ENCODE measurements at regions not wholly inside any gene's neighbourhood (a gene's known extent, or its start where the extent isn't known, plus 50 kb on each side); places are given as distances from the start of the nearest gene placed in this dataset.

- no peaks in the 10 kb centered on the region for H3F3A ChIP-seq (ENCODE audit: control insufficient read depth, insufficient read depth)
- no peak overlapping the region for H3K4me3 ChIP-seq (ENCODE audit: low read length)
- H3K4me1 ChIP-seq (ENCODE audit: control insufficient read depth, low read length), result no peaks in the 10 kb centered on the region
- no peaks in the 10 kb centered on the region for H4K20me1 ChIP-seq (ENCODE audit: control insufficient read depth, insufficient read depth, low read depth, low read length)
- H3K4me2 ChIP-seq (ENCODE audit: low read length), result no peak overlapping the region
- no peaks in the 10 kb centered on the region for H3K36me3 ChIP-seq (ENCODE audit: control insufficient read depth, low read length)
- H3K9me2 ChIP-seq (replicated peaks; ENCODE audit: control insufficient read depth, low read length), result no peaks in the 10 kb centered on the region
- H3K27me3 ChIP-seq (ENCODE audit: control insufficient read depth, low read length), result no peaks in the 10 kb centered on the region; the same call in 1 of the 2 replicates
- no peak overlapping the region for H3K27ac ChIP-seq (ENCODE audit: low read depth, low read length)
- H3K9me3 ChIP-seq (ENCODE audit: control insufficient read depth, insufficient read depth, low read length), result no peaks in the 10 kb centered on the region
- TF ChIP-seq EZH2phosphoT487 (IDR thresholded peaks at IDR 0.05; ENCODE audit: borderline replicate concordance, low read length) (no peak), CTCF (IDR thresholded peaks at IDR 0.05; ENCODE audit: low read depth, low read length, poor library complexity, severe bottlenecking) (no peak)
- no peaks in the 10 kb centered on the region for H3K79me2 ChIP-seq (ENCODE audit: control insufficient read depth, low read length)
Observed at GRCh38 chr15:70566047-70566835, 197.1 kb downstream of the UACA start.

- Histone ChIP-seq H3K27me3 (ENCODE audit: control insufficient read depth, low read length) (peaks cover 2% of the 10 kb centered on the region; the same call in 1 of the 2 replicates), H3K4me2 (ENCODE audit: low read length) (no peak overlapping the region), H3K4me1 (ENCODE audit: control insufficient read depth, low read length) (no peaks in the 10 kb centered on the region), H3F3A (ENCODE audit: control insufficient read depth, insufficient read depth) (no peaks in the 10 kb centered on the region), H3K9me2 (replicated peaks; ENCODE audit: control insufficient read depth, low read length) (no peaks in the 10 kb centered on the region), H3K36me3 (ENCODE audit: control insufficient read depth, low read length) (no peaks in the 10 kb centered on the region), H3K27ac (ENCODE audit: low read depth, low read length) (no peak overlapping the region), H3K4me3 (ENCODE audit: low read length) (no peak overlapping the region), H3K9me3 (ENCODE audit: control insufficient read depth, insufficient read depth, low read length) (no peaks in the 10 kb centered on the region), H3K79me2 (ENCODE audit: control insufficient read depth, low read length) (no peaks in the 10 kb centered on the region), H4K20me1 (ENCODE audit: control insufficient read depth, insufficient read depth, low read depth, low read length) (no peaks in the 10 kb centered on the region)
- TF ChIP-seq CTCF (IDR thresholded peaks at IDR 0.05; ENCODE audit: low read depth, low read length, poor library complexity, severe bottlenecking), result no peak
Observed at GRCh38 chr15:70563561-70564095, 199.7 kb downstream of the UACA start.

- Histone ChIP-seq H3K36me3 (ENCODE audit: control insufficient read depth, low read length) (no peaks in the 10 kb centered on the region), H3K4me3 (ENCODE audit: low read length) (no peak overlapping the region), H3K27ac (ENCODE audit: low read depth, low read length) (no peak overlapping the region), H3K79me2 (ENCODE audit: control insufficient read depth, low read length) (no peaks in the 10 kb centered on the region), H3K9me3 (ENCODE audit: control insufficient read depth, insufficient read depth, low read length) (no peaks in the 10 kb centered on the region), H3K9me2 (replicated peaks; ENCODE audit: control insufficient read depth, low read length) (no peaks in the 10 kb centered on the region), H3K4me2 (ENCODE audit: low read length) (no peak overlapping the region), H3F3A (ENCODE audit: control insufficient read depth, insufficient read depth) (no peaks in the 10 kb centered on the region), H3K4me1 (ENCODE audit: control insufficient read depth, low read length) (no peaks in the 10 kb centered on the region), H4K20me1 (ENCODE audit: control insufficient read depth, insufficient read depth, low read depth, low read length) (no peaks in the 10 kb centered on the region), H3K27me3 (ENCODE audit: control insufficient read depth, low read length) (peaks cover 3% of the 10 kb centered on the region; the same call in 1 of the 2 replicates)
- no peak for TF ChIP-seq CTCF (IDR thresholded peaks at IDR 0.05; ENCODE audit: low read depth, low read length, poor library complexity, severe bottlenecking)
- no peak for TF ChIP-seq EZH2phosphoT487 (IDR thresholded peaks at IDR 0.05; ENCODE audit: borderline replicate concordance, low read length)
Observed at GRCh38 chr15:70562906-70563305, 200.5 kb downstream of the UACA start.
